Stimulated activated naive CD8-positive, alpha-beta T cell treated with anti-CD3 and anti-CD28 coated beads, Interleukin-15, amount 100 ng/mL, for 72 hours (primary cell): ENCODE measurements at regions not wholly inside any gene's neighbourhood (a gene's known extent, or its start where the extent isn't known, plus 50 kb on each side); places are given as distances from the start of the nearest gene placed in this dataset.

Source experiments
- ATAC-seq: fragments of 150-1000 bp; cut with Tn5 transposase; 2 replicates; pipeline ENCODE4 v1.10.0; 2021; ENCODE audit warnings: mild to moderate bottlenecking, moderate library complexity
- DNase-seq, 2 donors: peaks; one replicate each; pipeline ENCODE4 v3.0.0; 2021 to 2022
- H3K27ac Mint-ChIP-seq, 2 donors: one replicate each; pipeline ENCODE4 v1.8.0; 2022; ENCODE audit warnings: mild to moderate bottlenecking in 2 of 2, mixed read lengths in 2 of 2, moderate library complexity in 2 of 2
- H3K27me3 Mint-ChIP-seq: one replicate; pipeline ENCODE4 v1.8.0; 2022; ENCODE audit warnings: mixed read lengths
- H3K4me1 Mint-ChIP-seq: one replicate; pipeline ENCODE4 v1.8.0; 2022; ENCODE audit warnings: mild to moderate bottlenecking, mixed read lengths
- H3K4me3 Mint-ChIP-seq, 2 donors: one replicate each; pipeline ENCODE4 v1.8.0; 2022; ENCODE audit warnings: mild to moderate bottlenecking in 2 of 2, mixed read lengths in 2 of 2, moderate library complexity in 1 of 2
- H3K9me3 Mint-ChIP-seq, 2 donors: one replicate each; pipeline ENCODE4 v1.8.0; 2022; ENCODE audit warnings: mixed read lengths in 2 of 2

DNA sequence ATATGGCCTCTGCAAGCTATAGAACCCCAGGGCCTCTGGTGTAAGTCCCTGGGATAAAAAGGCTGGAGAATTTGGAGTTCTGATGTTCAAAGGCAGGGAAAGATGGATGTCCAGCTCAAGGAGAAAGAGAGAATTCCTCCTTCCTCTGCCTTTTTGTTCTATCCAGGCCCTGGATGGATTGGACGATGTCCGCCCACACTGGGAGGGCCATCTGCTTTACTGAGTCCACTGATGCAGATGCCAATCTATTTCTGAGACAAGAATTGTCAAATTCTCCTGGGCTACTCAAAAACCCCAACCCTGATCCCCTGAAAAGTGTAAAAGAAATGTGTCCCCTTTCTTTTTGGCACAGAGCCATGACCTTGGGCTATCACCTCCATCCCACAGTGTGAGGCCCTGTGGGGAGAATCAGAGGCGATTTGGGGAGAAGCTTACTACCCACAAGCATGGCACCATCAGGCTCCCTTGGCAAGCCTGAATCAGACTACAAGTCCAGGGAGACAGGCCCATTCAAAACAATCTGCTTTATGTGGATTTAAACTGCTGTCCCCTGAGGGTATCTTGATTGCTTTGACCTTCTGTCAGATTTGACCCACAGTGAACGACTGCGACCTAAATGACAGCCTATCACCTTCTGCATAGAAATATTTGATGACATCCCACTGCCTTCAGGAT, 334.0 kb downstream of the NUAK1 start:
- no peak overlapping the region for H3K4me3 Mint-ChIP-seq
- H3K27me3 Mint-ChIP-seq = no peaks in the 10 kb centered on the region
- no peak overlapping the region for H3K27ac Mint-ChIP-seq
- H3K9me3 Mint-ChIP-seq = peaks cover 6 to 7% of the 10 kb centered on the region in 2 donors
- no peaks in the 10 kb centered on the region for H3K4me1 Mint-ChIP-seq
- DNase-seq (no peak), ATAC-seq (no peak)

GRCh38 chr12:105805730-105806399, 332.9 kb downstream of the NUAK1 start:
- Mint-ChIP-seq H3K4me3 (no peak overlapping the region), H3K4me1 (no peaks in the 10 kb centered on the region), H3K27ac (no peak overlapping the region), H3K9me3 (peaks cover 0 to 7% of the 10 kb centered on the region in 2 donors), H3K27me3 (no peaks in the 10 kb centered on the region)
- ATAC-seq (no peak), DNase-seq (no peak)

- Mint-ChIP-seq H3K4me3 (no peak overlapping the region), H3K27me3 (no peaks in the 10 kb centered on the region), H3K4me1 (no peaks in the 10 kb centered on the region), H3K27ac (no peak overlapping the region), H3K9me3 (peaks cover 0 to 7% of the 10 kb centered on the region in 2 donors)
- DNase-seq (no peak), ATAC-seq (no peak)
Measured at GRCh38 chr12:105806400-105806770, 332.4 kb downstream of the NUAK1 start.

DNA sequence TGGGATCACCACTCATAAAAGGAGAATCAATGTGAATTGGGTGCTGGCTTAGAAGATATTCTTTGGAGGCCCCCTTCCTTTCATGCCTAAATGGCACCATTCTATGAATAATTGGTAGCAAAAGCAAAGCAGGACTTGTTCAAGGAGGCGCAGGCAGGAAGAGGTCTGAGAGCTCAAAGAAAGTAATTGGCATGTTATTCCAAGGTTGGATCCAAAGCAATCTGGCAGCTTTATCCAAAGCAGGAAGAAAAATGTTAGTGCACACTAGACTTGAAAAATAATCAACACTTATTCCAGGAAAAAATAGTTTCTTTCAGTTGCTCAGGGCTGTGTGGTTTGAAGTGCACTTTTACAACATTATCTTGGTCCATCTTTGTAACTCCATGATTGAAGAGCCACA, 326.4 kb downstream of the NUAK1 start:
- no peaks in the 10 kb centered on the region for H3K9me3 Mint-ChIP-seq
- peaks cover 8% of the 10 kb centered on the region for H3K27me3 Mint-ChIP-seq
- H3K27ac Mint-ChIP-seq = no peak overlapping the region
- no peaks in the 10 kb centered on the region for H3K4me1 Mint-ChIP-seq
- DNase-seq (no peak), ATAC-seq (no peak)
- no peak overlapping the region for H3K4me3 Mint-ChIP-seq

DNA sequence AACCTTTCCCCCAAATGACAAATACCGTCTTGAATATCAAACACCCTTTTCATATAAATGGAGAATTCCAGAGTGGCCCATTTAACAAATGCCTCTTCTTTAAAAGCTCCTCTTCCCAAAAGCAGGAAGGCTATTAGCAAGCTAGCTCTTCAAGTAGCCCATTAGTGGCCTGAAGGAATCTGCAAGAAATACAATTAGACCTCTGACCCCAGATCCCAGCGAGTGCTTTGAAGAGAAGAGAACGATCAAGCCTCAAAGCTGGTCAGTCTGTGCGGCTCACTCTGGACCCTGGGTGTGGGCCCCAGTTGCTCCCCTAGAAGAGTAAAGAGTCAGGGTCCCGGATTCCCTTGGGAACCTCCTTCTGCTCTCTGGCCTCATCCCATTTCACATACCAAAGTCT, 325.6 kb downstream of the NUAK1 start:
- DNase-seq (no peak), ATAC-seq (no peak)
- Mint-ChIP-seq H3K27me3 (peaks cover 8% of the 10 kb centered on the region), H3K27ac (no peak overlapping the region), H3K4me1 (no peaks in the 10 kb centered on the region), H3K9me3 (no peaks in the 10 kb centered on the region), H3K4me3 (no peak overlapping the region)

DNA sequence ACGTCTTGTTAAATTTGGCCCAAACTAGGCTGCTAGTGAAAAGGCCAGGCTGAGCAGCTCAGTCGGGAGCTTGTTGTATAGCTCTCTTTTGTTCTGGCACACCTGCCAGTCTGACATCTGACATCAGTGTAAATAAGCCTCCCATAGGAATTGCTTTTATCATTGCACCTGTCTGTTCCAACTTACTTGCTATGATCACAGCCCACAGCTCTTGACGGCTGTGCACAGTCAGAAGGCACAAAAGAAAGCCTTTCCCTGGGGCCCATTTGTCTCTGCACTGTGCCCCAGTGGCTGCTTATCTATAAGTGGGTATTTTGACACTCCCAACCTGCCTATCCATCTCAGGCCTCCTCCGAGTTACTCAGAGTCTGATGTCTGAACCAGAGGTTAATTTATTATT, 324.5 kb downstream of the NUAK1 start:
- ATAC-seq (no peak), DNase-seq (no peak)
- Mint-ChIP-seq H3K4me3 (no peak overlapping the region), H3K27me3 (peaks cover 8% of the 10 kb centered on the region), H3K9me3 (no peaks in the 10 kb centered on the region), H3K27ac (no peak overlapping the region), H3K4me1 (no peaks in the 10 kb centered on the region)

- DNase-seq (no peak), ATAC-seq (no peak)
- Mint-ChIP-seq H3K4me1 (no peaks in the 10 kb centered on the region), H3K9me3 (no peaks in the 10 kb centered on the region), H3K27ac (no peak overlapping the region), H3K4me3 (no peak overlapping the region), H3K27me3 (peaks cover 8% of the 10 kb centered on the region)
Measured at GRCh38 chr12:105819549-105819948, 319.2 kb downstream of the NUAK1 start.

DNA sequence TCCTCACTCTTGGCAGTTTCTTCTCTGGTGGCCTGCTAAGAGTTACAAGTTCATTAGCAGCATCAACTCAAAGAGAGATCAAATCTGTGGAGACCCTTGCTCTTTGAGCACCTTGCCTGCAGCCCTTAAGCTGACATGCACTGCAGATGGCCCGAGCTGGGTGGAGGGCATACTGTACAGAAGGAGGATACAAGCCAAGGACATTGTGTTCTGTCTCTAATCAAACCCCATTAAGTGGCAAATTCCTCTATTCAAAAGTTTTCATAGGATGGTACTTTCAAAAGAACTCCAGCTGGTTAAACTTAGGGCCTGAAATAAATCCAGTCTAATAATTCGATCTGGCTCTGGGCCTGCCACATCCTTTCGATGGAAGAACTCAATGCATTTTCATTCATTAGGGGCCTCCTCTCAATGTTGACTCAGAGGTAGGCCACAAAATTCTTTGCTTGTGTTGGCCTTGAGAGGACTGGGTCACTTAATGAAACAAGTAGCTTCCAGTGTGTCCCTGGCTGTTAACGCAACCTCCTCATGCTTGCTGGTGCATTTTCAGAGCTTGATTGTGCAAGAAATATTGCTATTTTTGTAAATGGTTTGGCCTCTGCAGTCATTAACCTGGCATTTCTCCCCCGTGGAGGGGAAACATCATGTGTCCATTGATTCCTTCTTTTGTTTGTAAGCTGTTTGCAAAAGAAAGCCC, 318.2 kb downstream of the NUAK1 start:
- H3K4me1 Mint-ChIP-seq = no peaks in the 10 kb centered on the region
- DNase-seq (no peak), ATAC-seq (no peak)
- peaks cover 8% of the 10 kb centered on the region for H3K27me3 Mint-ChIP-seq
- no peak overlapping the region for H3K4me3 Mint-ChIP-seq
- no peaks in the 10 kb centered on the region for H3K9me3 Mint-ChIP-seq
- no peak overlapping the region for H3K27ac Mint-ChIP-seq

DNA sequence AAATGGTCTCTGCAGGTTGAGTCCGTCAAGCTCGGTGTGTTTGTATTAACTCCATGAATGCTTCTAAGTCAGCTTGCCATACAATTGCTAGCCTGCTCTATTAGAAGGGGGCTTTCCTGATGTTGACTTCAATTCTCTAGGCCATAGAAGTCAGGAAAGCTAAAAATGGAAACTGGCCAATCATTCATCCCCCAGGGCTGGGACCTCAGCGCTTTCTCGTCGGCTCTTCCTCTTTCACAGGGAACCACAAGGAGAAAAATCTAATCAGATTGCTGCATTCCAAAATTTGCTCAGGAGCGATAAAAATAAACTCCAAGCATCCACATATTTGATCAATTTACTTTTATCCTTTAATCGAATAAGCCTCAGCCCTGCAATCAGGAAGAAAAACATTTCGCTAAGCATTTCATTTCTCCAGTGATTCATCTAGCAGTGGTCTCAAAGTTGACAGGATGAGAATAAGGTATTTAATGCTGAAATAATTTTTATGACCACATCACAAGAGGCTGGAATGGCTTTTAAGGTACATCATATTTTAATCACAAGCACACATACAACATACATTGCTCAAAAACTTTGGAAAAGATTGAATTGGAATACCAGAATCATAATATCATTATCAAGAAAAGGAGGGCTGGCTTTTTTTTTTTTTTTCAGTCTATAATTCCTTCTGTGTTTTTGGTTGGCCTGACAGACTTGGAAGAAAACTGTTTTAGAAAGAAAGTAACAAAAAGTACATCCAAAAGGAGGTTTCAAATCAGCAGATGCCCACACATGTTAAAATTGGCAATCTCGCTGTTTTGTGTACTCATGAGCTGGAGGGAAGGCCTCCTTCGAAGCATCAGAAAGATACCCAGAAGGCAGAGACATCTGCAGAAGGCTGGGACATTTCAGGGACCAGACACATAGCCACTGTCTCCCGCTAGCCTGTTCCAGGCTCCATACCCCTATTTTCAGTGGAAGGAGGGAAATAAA, 316.3 kb downstream of the NUAK1 start:
- Mint-ChIP-seq H3K4me1 (no peaks in the 10 kb centered on the region), H3K27me3 (no peaks in the 10 kb centered on the region), H3K4me3 (no peak overlapping the region), H3K9me3 (no peaks in the 10 kb centered on the region), H3K27ac (no peak overlapping the region)
- ATAC-seq = no peak
- DNase-seq = no peak

DNA sequence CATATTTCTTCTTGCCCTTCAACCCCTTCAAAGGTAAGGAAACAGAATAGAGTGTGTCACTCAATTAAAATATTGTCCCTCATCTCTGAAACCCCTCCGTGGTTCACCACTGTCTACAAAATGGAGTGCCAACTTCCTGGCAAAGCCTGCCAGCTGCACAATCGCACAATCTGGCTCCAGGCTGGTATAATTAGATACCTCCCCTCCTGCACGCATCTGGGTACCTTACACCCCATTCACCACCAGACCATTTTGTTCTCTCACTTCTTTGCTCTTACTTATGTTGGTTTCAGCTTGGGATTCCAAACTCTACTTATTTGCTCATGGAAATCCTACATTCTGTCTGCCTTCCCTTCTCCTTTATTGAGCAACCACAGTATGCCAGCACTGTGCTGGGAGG, 314.9 kb downstream of the NUAK1 start:
- no peaks in the 10 kb centered on the region for H3K27me3 Mint-ChIP-seq
- H3K4me3 Mint-ChIP-seq = no peak overlapping the region
- no peak for DNase-seq
- ATAC-seq = no peak
- no peaks in the 10 kb centered on the region for H3K9me3 Mint-ChIP-seq
- no peaks in the 10 kb centered on the region for H3K4me1 Mint-ChIP-seq
- H3K27ac Mint-ChIP-seq = no peak overlapping the region

DNA sequence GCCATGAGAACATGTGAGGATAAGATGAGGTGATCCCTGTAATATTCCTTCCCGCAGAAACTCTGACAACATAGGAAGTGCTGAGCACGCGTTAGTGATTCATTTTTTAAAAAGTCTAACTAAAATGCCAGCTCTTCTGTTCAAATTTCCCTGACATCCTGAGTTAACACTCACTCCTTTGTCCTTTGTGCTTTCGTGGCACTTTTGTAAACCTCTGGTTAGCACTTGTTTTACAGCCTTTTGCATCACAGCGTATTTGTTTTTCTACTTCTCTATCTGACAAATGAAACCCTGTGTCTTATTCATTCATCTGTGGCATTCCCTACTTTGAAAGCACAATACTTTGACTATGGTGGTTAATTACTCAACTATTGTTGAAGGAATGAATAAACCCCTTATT, 313.6 kb downstream of the NUAK1 start:
- Mint-ChIP-seq H3K27me3 (no peaks in the 10 kb centered on the region), H3K4me1 (no peaks in the 10 kb centered on the region), H3K9me3 (no peaks in the 10 kb centered on the region), H3K4me3 (no peak overlapping the region), H3K27ac (no peak overlapping the region)
- ATAC-seq (no peak), DNase-seq (no peak)

DNA sequence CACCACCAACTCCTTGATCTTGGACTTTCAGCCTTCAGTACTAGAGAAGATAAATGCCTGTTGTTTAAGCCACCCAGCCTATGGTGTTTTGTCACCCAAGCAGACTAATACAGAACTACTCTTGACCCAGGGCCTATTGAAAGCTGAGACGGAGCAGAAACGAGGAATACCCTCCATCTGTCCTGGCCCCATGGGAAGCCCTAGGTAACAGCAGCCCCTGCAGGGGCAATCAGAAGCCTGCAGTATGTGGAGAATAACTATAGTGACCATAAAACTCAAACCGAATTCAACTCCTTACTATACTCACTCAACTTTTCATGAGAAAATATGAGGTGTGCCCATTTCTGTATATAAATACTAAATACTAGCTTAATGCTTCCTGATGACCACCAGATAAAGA, 307.4 kb downstream of the NUAK1 start:
- H3K27me3 Mint-ChIP-seq = no peaks in the 10 kb centered on the region
- H3K27ac Mint-ChIP-seq = no peak overlapping the region
- no peaks in the 10 kb centered on the region for H3K9me3 Mint-ChIP-seq
- no peaks in the 10 kb centered on the region for H3K4me1 Mint-ChIP-seq
- no peak overlapping the region for H3K4me3 Mint-ChIP-seq
- DNase-seq (no peak), ATAC-seq (no peak)

GRCh38 chr12:105832021-105832420, 306.7 kb downstream of the NUAK1 start:
- Mint-ChIP-seq H3K9me3 (no peaks in the 10 kb centered on the region), H3K4me1 (no peaks in the 10 kb centered on the region), H3K27me3 (no peaks in the 10 kb centered on the region), H3K4me3 (no peak overlapping the region), H3K27ac (no peak overlapping the region)
- no peak for DNase-seq
- ATAC-seq = no peak

GRCh38 chr12:105832806-105833205, 305.9 kb downstream of the NUAK1 start:
- no peak overlapping the region for H3K4me3 Mint-ChIP-seq
- DNase-seq (no peak), ATAC-seq (no peak)
- no peak overlapping the region for H3K27ac Mint-ChIP-seq
- no peaks in the 10 kb centered on the region for H3K4me1 Mint-ChIP-seq
- H3K9me3 Mint-ChIP-seq = no peaks in the 10 kb centered on the region
- no peaks in the 10 kb centered on the region for H3K27me3 Mint-ChIP-seq

DNA sequence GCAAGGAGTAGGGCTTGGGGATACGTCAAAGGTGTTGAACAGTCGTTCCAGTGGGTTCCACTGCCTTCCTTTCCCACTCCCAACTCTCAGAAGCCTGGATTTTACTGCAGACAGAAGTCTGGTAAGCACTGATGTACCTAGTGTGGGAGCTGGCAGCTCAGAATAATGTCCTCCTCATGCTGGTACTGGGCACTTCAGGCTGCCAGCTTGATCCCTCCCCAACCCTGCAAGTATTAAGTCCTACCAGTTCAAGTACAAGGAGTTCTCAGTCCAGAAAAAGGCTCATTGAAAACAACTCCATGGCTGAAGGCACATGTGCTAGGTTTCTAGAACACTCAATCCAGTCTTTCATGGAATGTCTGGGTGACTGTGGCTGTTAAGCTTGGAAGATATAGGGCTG, 304.3 kb downstream of the NUAK1 start:
- no peak for ATAC-seq

More for the DNA sequence above, 304.3 kb downstream of the NUAK1 start:
- Mint-ChIP-seq H3K27me3 (peaks cover 6% of the 10 kb centered on the region), H3K4me1 (no peaks in the 10 kb centered on the region), H3K27ac (no peak overlapping the region), H3K9me3 (no peaks in the 10 kb centered on the region), H3K4me3 (no peak overlapping the region)
- DNase-seq = no peak
